ENCODE measurements at regions not wholly inside any gene's neighbourhood (a gene's known extent, or its start where the extent isn't known, plus 50 kb on each side); places are given as distances from the start of the nearest gene placed in this dataset.
"Not testable (repeated sequence)": the region's sequence is repeated elsewhere in the genome, so short reads cannot be mapped to it uniquely, and the experiment has no call there.

GRCh38 chr2:11082880-11083279 is 72.4 kb upstream of the SLC66A3 start:
- no peaks in the 10 kb centered on the region for H3K4me1 ChIP-seq
- H3K4me3 ChIP-seq: no peak overlapping the region
- H3K36me3 ChIP-seq: no peaks in the 10 kb centered on the region
- ATAC-seq: no peak
- peaks cover 6% of the 10 kb centered on the region for H3K27me3 ChIP-seq
- no peak overlapping the region for H3K27ac ChIP-seq
- 75 to 83% methylated on average over 4 to 6 of the region's 6 CpGs for WGBS, 2 donors (ENCODE audit: low coverage in 1 of 2)
- no peak for TF ChIP-seq POLR2A (IDR thresholded peaks at IDR 0.05)
- no peak for TF ChIP-seq EP300 (IDR thresholded peaks at IDR 0.05)
- TF ChIP-seq CTCF (IDR thresholded peaks at IDR 0.05): no peak
- no peak for TF ChIP-seq POLR2AphosphoS5 (IDR thresholded peaks at IDR 0.05)
- H3K9me3 ChIP-seq: no peaks in the 10 kb centered on the region

GRCh38 chr2:11088821-11089220 is 66.4 kb upstream of the SLC66A3 start:
- H3K4me1 ChIP-seq, H3K27me3 ChIP-seq, H3K36me3 ChIP-seq, ATAC-seq, H3K27ac ChIP-seq, H3K9me3 ChIP-seq, H3K4me3 ChIP-seq: not testable (repeated sequence)
- 86 to 92% methylated on average over 9 to 17 of the region's 17 CpGs for WGBS, 2 donors (ENCODE audit: low coverage in 1 of 2)

GRCh38 chr2:11090187-11090586 is 65.1 kb upstream of the SLC66A3 start:
- Histone ChIP-seq H3K27me3 (no peaks in the 10 kb centered on the region), H3K36me3 (no peaks in the 10 kb centered on the region), H3K9me3 (no peaks in the 10 kb centered on the region), H3K27ac (no peak overlapping the region), H3K4me1 (no peaks in the 10 kb centered on the region), H3K4me3 (no peak overlapping the region)
- no peak for ATAC-seq
- TF ChIP-seq CTCF (IDR thresholded peaks at IDR 0.05): no peak
- TF ChIP-seq EP300 (IDR thresholded peaks at IDR 0.05): no peak
- no peak for TF ChIP-seq POLR2AphosphoS5 (IDR thresholded peaks at IDR 0.05)
- no peak for TF ChIP-seq POLR2A (IDR thresholded peaks at IDR 0.05)
- 68 to 81% methylated on average over 2 of the region's 2 CpGs for WGBS, 2 donors (ENCODE audit: low coverage in 1 of 2)

GRCh38 chr2:11092701-11093335 is 62.4 kb upstream of the SLC66A3 start:
- Histone ChIP-seq H3K27me3 (peaks cover 5% of the 10 kb centered on the region), H3K36me3 (no peaks in the 10 kb centered on the region), H3K4me3 (no peak overlapping the region), H3K27ac (no peak overlapping the region), H3K4me1 (no peaks in the 10 kb centered on the region), H3K9me3 (no peaks in the 10 kb centered on the region)
- no peak for ATAC-seq
- 53 to 58% methylated on average over 4 of the region's 5 CpGs for WGBS, 2 donors (ENCODE audit: low coverage in 1 of 2)
- TF ChIP-seq EP300 (IDR thresholded peaks at IDR 0.05) (no peak), CTCF (IDR thresholded peaks at IDR 0.05) (no peak)

GRCh38 chr2:11093467-11093866 is 61.8 kb upstream of the SLC66A3 start:
- ATAC-seq: no peak
- Histone ChIP-seq H3K4me3 (no peak overlapping the region), H3K9me3 (no peaks in the 10 kb centered on the region), H3K27me3 (peaks cover 5% of the 10 kb centered on the region), H3K27ac (no peak overlapping the region), H3K36me3 (no peaks in the 10 kb centered on the region), H3K4me1 (no peaks in the 10 kb centered on the region)
- WGBS, 2 donors (ENCODE audit: low coverage in 1 of 2): 17% methylated on average over 1 of the region's 4 CpGs; no CpG with 5 or more reads in 1 of the 2 donors
- TF ChIP-seq POLR2A (IDR thresholded peaks at IDR 0.05) (no peak), POLR2AphosphoS5 (IDR thresholded peaks at IDR 0.05) (no peak), EP300 (IDR thresholded peaks at IDR 0.05) (no peak), CTCF (IDR thresholded peaks at IDR 0.05) (no peak)

All from gastroesophageal sphincter (tissue), 4 donors.